Iris pigment epithelial cell (primary cell): ENCODE measurements at regions not wholly inside any gene's neighbourhood (a gene's known extent, or its start where the extent isn't known, plus 50 kb on each side); places are given as distances from the start of the nearest gene placed in this dataset.
A peak's percentile ranks its signal among the peaks of the same experiment; 100 is the strongest.

Experiments used
- DNase-seq: peaks from one replicate; pipeline ENCODE4 v3.0.0-alpha.2; 2011; ENCODE audit warnings: low read depth

- peak; percentile 61 for DNase-seq
Observed at GRCh38 chr3:25044762-25045710, 383.0 kb upstream of the RARB start.

- peak; percentile 45 for DNase-seq
Observed at GRCh38 chr3:25046911-25047771, 380.9 kb upstream of the RARB start.

- no peak for DNase-seq
Observed at GRCh38 chr3:25049304-25049703, 378.8 kb upstream of the RARB start.

GRCh38 chr3:25053360-25053759 is 374.7 kb upstream of the RARB start:
- no peak for DNase-seq

GRCh38 chr3:25056036-25056755 is 371.9 kb upstream of the RARB start:
- no peak for DNase-seq

- no peak for DNase-seq
Observed at GRCh38 chr3:25056803-25057351, 371.2 kb upstream of the RARB start.

- DNase-seq, result no peak
Observed at GRCh38 chr3:25057379-25057778, 370.7 kb upstream of the RARB start.

- peak; percentile 68 for DNase-seq
Observed at GRCh38 chr3:25064681-25065080, 363.4 kb upstream of the RARB start.

- no peak for DNase-seq
Observed at GRCh38 chr3:25069970-25070369, 358.1 kb upstream of the RARB start.

GRCh38 chr3:25071846-25072245 is 356.2 kb upstream of the RARB start:
- no peak for DNase-seq

GRCh38 chr3:25073423-25073822 is 354.6 kb upstream of the RARB start:
- no peak for DNase-seq

GRCh38 chr3:25074149-25074548 is 353.9 kb upstream of the RARB start:
- DNase-seq, result peak; percentile 28

GRCh38 chr3:25080461-25080860 is 347.6 kb upstream of the RARB start:
- DNase-seq, result peak; percentile 54

- no peak for DNase-seq
Observed at GRCh38 chr3:25084016-25084415, 344.0 kb upstream of the RARB start.

- DNase-seq, result no peak
Observed at GRCh38 chr3:25086721-25087120, 341.3 kb upstream of the RARB start.

- DNase-seq, result no peak
Observed at GRCh38 chr3:25088284-25088683, 339.8 kb upstream of the RARB start.

GRCh38 chr3:25090698-25091453 is 337.2 kb upstream of the RARB start:
- no peak for DNase-seq

- DNase-seq, result no peak
Observed at GRCh38 chr3:25091934-25092333, 336.1 kb upstream of the RARB start.

- DNase-seq, result peak; percentile 23
Observed at GRCh38 chr3:25094932-25095685, 333.0 kb upstream of the RARB start.

GRCh38 chr3:25096536-25096935 is 331.5 kb upstream of the RARB start:
- DNase-seq, result no peak
